HEK293 (cell line): ENCODE measurements at regions not wholly inside any gene's neighbourhood (a gene's known extent, or its start where the extent isn't known, plus 50 kb on each side); places are given as distances from the start of the nearest gene placed in this dataset.

Experiments
- CTCF ChIA-PET: fragments of 350-600 bp; formaldehyde crosslinking; extraction: SDS; loops from one replicate; lab custom pipeline; 2021; ENCODE audit warnings: antibody characterized with exemption; lab: Yijun Ruan, JAX
- POLR2A ChIA-PET: fragments of 300-600 bp; formaldehyde crosslinking; extraction: SDS; loops from one replicate; lab custom pipeline; 2020; ENCODE audit warnings: antibody characterized with exemption, inconsistent platforms; lab: Yijun Ruan, JAX
- H3K27ac ChIP-seq: fragments of 200-500 bp; sonication (Bioruptor generic); 2 replicates; pipeline ENCODE4 v1.5.1; 2014; ENCODE audit warnings: low read depth, low read length, control low read depth, inconsistent platforms; ENCODE audit errors: extremely low read depth
- H3K36me3 ChIP-seq, 2 experiments: fragments of 200-500 bp in 1 of 2; sonication (Bioruptor generic) in 1 of 2; 1 replicate in 1 of 2; 2 replicates in 1 of 2; pipeline ENCODE4 v1.5.1; 2014 to 2017; ENCODE audit warnings: inconsistent platforms in 2 of 2, low read length in 2 of 2; ENCODE audit not compliant: control insufficient read depth in 2 of 2, insufficient read depth in 1 of 2
- H3K4me1 ChIP-seq: fragments of 200-500 bp; sonication (Bioruptor generic); 2 replicates; pipeline ENCODE4 v1.5.1; 2014; ENCODE audit warnings: mild to moderate bottlenecking, low read length, inconsistent platforms; ENCODE audit not compliant: control insufficient read depth, insufficient read depth
- H3K4me3 ChIP-seq: 2 replicates; pipeline ENCODE4 v1.5.1; 2011; ENCODE audit warnings: low read depth, mild to moderate bottlenecking, control low read depth, low read length, moderate library complexity
- H3K9me3 ChIP-seq: fragments of 200-500 bp; sonication (Bioruptor generic); 2 replicates; pipeline ENCODE4 v1.5.1; 2014; ENCODE audit warnings: low read depth, low read length, inconsistent platforms; ENCODE audit not compliant: control insufficient read depth, insufficient read depth
- AEBP2 ChIP-seq: fragments of 450-650 bp; formaldehyde crosslinking; IDR thresholded peaks from 2 replicates; pipeline ENCODE4 v1.5.1; 2016; ENCODE audit warnings: missing biosample characterization, missing genetic modification characterization, borderline replicate concordance
- HIC1 ChIP-seq: fragments of 450-650 bp; formaldehyde crosslinking; IDR thresholded peaks from 2 replicates; pipeline ENCODE4 v1.5.1; 2016; ENCODE audit warnings: missing biosample characterization, missing genetic modification characterization
- SALL2 ChIP-seq: fragments of 450-650 bp; formaldehyde crosslinking; IDR thresholded peaks from 2 replicates; pipeline ENCODE4 v1.5.0; 2017; ENCODE audit warnings: missing biosample characterization, mild to moderate bottlenecking, missing genetic modification characterization, borderline replicate concordance
- SCRT1 ChIP-seq: fragments of 450-650 bp; formaldehyde crosslinking; IDR thresholded peaks from 2 replicates; pipeline ENCODE4 v1.5.1; 2016; ENCODE audit warnings: missing biosample characterization, missing genetic modification characterization, borderline replicate concordance
- SP7 ChIP-seq: fragments of 450-650 bp; formaldehyde crosslinking; IDR thresholded peaks from 2 replicates; pipeline ENCODE4 v1.5.1; 2016; ENCODE audit warnings: missing biosample characterization, missing genetic modification characterization
- TSHZ1 ChIP-seq: fragments of 450-650 bp; formaldehyde crosslinking; IDR thresholded peaks from 2 replicates; pipeline ENCODE4 v1.5.1; 2016; ENCODE audit warnings: missing biosample characterization, missing genetic modification characterization, borderline replicate concordance
- WT1 ChIP-seq: fragments of 450-650 bp; formaldehyde crosslinking; IDR thresholded peaks from 2 replicates; pipeline ENCODE4 v1.5.1; 2016; ENCODE audit warnings: missing biosample characterization, missing genetic modification characterization
- YY2 ChIP-seq: fragments of 450-650 bp; formaldehyde crosslinking; IDR thresholded peaks from 2 replicates; pipeline ENCODE4 v1.5.1; 2016; ENCODE audit warnings: missing biosample characterization, missing genetic modification characterization
- ZBTB44 ChIP-seq: fragments of 450-650 bp; IDR thresholded peaks from 2 replicates; pipeline ENCODE4 v1.5.1; 2018; ENCODE audit warnings: missing biosample characterization, mild to moderate bottlenecking, missing genetic modification characterization
- ZBTB48 ChIP-seq: fragments of 450-650 bp; formaldehyde crosslinking; IDR thresholded peaks from 2 replicates; pipeline ENCODE4 v1.5.1; 2016; ENCODE audit warnings: missing biosample characterization, missing genetic modification characterization
- ZNF133 ChIP-seq: fragments of 450-650 bp; formaldehyde crosslinking; IDR thresholded peaks from 2 replicates; pipeline ENCODE4 v1.5.1; 2016; ENCODE audit warnings: missing biosample characterization, missing genetic modification characterization
- ZNF155 ChIP-seq: fragments of 450-650 bp; formaldehyde crosslinking; IDR thresholded peaks from 2 replicates; pipeline ENCODE4 v1.5.1; 2016; ENCODE audit warnings: missing biosample characterization, missing genetic modification characterization
- ZNF302 ChIP-seq: fragments of 450-650 bp; formaldehyde crosslinking; IDR thresholded peaks from 2 replicates; pipeline ENCODE4 v1.5.1; 2016; ENCODE audit warnings: missing biosample characterization, missing genetic modification characterization, low read depth
- ZNF426 ChIP-seq: fragments of 450-650 bp; formaldehyde crosslinking; IDR thresholded peaks from 2 replicates; pipeline ENCODE4 v1.5.1; 2017; ENCODE audit warnings: missing biosample characterization, missing genetic modification characterization, mild to moderate bottlenecking, inconsistent platforms, moderate library complexity
- ZNF518A ChIP-seq: fragments of 450-650 bp; formaldehyde crosslinking; conservative IDR thresholded peaks from 2 replicates; pipeline ENCODE4 v1.5.1; 2016; ENCODE audit warnings: low read depth, missing biosample characterization, missing genetic modification characterization
- ZNF529 ChIP-seq: fragments of 450-650 bp; formaldehyde crosslinking; IDR thresholded peaks from 2 replicates; pipeline ENCODE4 v1.5.1; 2017; ENCODE audit warnings: missing genetic modification characterization, missing biosample characterization; ENCODE audit not compliant: insufficient replicate concordance
- ZNF549 ChIP-seq: fragments of 450-650 bp; IDR thresholded peaks from 2 replicates; pipeline ENCODE4 v1.5.1; 2018; ENCODE audit warnings: missing biosample characterization, missing genetic modification characterization, mild to moderate bottlenecking, inconsistent platforms, moderate library complexity
- ZNF624 ChIP-seq: fragments of 450-650 bp; formaldehyde crosslinking; IDR thresholded peaks from 2 replicates; pipeline ENCODE4 v1.5.1; 2017; ENCODE audit warnings: missing biosample characterization, missing genetic modification characterization
- ZSCAN23 ChIP-seq: fragments of 450-650 bp; formaldehyde crosslinking; IDR thresholded peaks from 2 replicates; pipeline ENCODE4 v1.5.1; 2016; ENCODE audit warnings: missing biosample characterization, missing genetic modification characterization

- no peak for TF ChIP-seq ZNF518A (tag by site-specific recombination)
- TF ChIP-seq ZNF529 (tag by site-specific recombination): no peak
- TF ChIP-seq ZSCAN23: no peak
- TF ChIP-seq ZNF133 (tag by site-specific recombination): no peak
- TF ChIP-seq, all 188 proteins: peak for 0
Observed at GRCh38 chr3:144626835-144627234, 655.2 kb downstream of the DIPK2A start (continued).

GRCh38 chr3:144629381-144629780 lies 657.8 kb downstream of the DIPK2A start:
- no peak overlapping the region for H3K27ac ChIP-seq
- no peaks in the 10 kb centered on the region for H3K36me3 ChIP-seq
- no peaks in the 10 kb centered on the region for H3K4me1 ChIP-seq
- no peaks in the 10 kb centered on the region for H3K9me3 ChIP-seq
- no peak for TF ChIP-seq SP7 (tag by site-specific recombination)
- TF ChIP-seq YY2 (tag by site-specific recombination): no peak
- TF ChIP-seq ZNF302: no peak
- TF ChIP-seq ZBTB44 (tag by site-specific recombination): no peak
- TF ChIP-seq ZNF426: no peak
- TF ChIP-seq ZBTB48 (tag by site-specific recombination): no peak
- TF ChIP-seq ZNF155 (tag by site-specific recombination): no peak
- TF ChIP-seq ZNF549 (tag by site-specific recombination): no peak
- CTCF ChIA-PET: no interaction called here
- no peak overlapping the region for H3K4me3 ChIP-seq
- POLR2A ChIA-PET: no interaction called here

- Histone ChIP-seq H3K4me3 (no peak overlapping the region), H3K36me3 (no peaks in the 10 kb centered on the region), H3K27ac (no peak overlapping the region), H3K4me1 (no peaks in the 10 kb centered on the region), H3K9me3 (no peaks in the 10 kb centered on the region)
- ChIA-PET CTCF (interaction anchor here (0.6 kb wide), 1 partner anchor 663 kb away, joined by 3 read pairs; no protein-coding TSS in a partner anchor), POLR2A (no interaction called here)
- TF ChIP-seq HIC1 (tag by site-specific recombination) (no peak), AEBP2 (no peak), SALL2 (tag by site-specific recombination) (no peak), TSHZ1 (no peak), WT1 (tag by site-specific recombination) (no peak), ZNF155 (tag by site-specific recombination) (no peak), SCRT1 (tag by site-specific recombination) (no peak), ZNF624 (no peak)
Observed at GRCh38 chr3:144636833-144637232, 665.2 kb downstream of the DIPK2A start.
